ENCODE measurements at regions not wholly inside any gene's neighbourhood (a gene's known extent, or its start where the extent isn't known, plus 50 kb on each side); places are given as distances from the start of the nearest gene placed in this dataset.

DNA sequence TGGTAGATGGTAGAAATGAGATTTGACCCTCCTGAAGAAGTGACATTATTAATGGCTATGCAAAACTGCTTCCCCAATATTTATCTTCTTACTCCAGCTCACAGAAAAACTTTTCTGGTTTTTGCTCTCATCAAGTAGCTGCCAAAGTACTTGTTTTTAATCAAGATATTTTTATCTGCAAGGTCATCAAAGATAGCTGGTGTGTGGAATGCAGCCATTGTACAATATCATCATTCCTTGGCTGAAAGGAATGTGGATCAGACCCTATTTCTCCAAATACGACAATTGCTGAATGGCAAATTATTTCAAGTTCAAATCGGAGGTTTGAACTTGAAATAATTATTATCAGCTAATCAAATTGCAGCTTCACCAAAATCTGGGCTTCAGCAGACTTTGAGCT is 126.9 kb upstream of the SLC7A14 start:
- no peak for TF ChIP-seq POLR2AphosphoS5 (IDR thresholded peaks at IDR 0.05; ENCODE audit: low read depth, low read length)
- no peak for TF ChIP-seq TAF1 (IDR thresholded peaks at IDR 0.05; ENCODE audit: borderline replicate concordance, insufficient read depth, low read length)

Data from PFSK-1 (cell line).